SH-SY5Y (cell line): ENCODE measurements at regions not wholly inside any gene's neighbourhood (a gene's known extent, or its start where the extent isn't known, plus 50 kb on each side); places are given as distances from the start of the nearest gene placed in this dataset.

Experiments
- GATA2 ChIP-seq: IDR thresholded peaks from 2 replicates; pipeline ENCODE4 v1.6.1; 2011; ENCODE audit warnings: mild to moderate bottlenecking, low read depth, low read length
- GATA3 ChIP-seq: IDR thresholded peaks from 2 replicates; pipeline ENCODE4 v1.6.1; 2011; ENCODE audit warnings: low read depth, mild to moderate bottlenecking, low read length, moderate library complexity

- TF ChIP-seq GATA2, result no peak
- no peak for TF ChIP-seq GATA3
Observed at GRCh38 chr5:8663374-8663773, 794.4 kb downstream of the MTRR start.
